ENCODE measurements at regions not wholly inside any gene's neighbourhood (a gene's known extent, or its start where the extent isn't known, plus 50 kb on each side); places are given as distances from the start of the nearest gene placed in this dataset.

- Histone ChIP-seq H3K27me3 (ENCODE audit: control insufficient read depth, insufficient read depth, low read length) (no peaks in the 10 kb centered on the region), H3K27ac (ENCODE audit: low read depth, low read length) (no peak overlapping the region), H3K4me3 (ENCODE audit: low read depth, low read length) (no peak overlapping the region), H3K9me3 (ENCODE audit: control insufficient read depth, insufficient read depth, low read length) (peaks cover 11% of the 10 kb centered on the region; the same call in 1 of the 2 replicates)
- TF ChIP-seq CTCF (IDR thresholded peaks at IDR 0.05; ENCODE audit: low read depth, low read length): no peak
- POLR2A ChIA-PET: no interaction called here
- DNase-seq (ENCODE audit: low read depth, low spot score): no peak
- CTCF ChIA-PET: no interaction called here
Measured at GRCh38 chr10:117778241-117778640, 235.7 kb downstream of the EMX2 start.

- Histone ChIP-seq H3K27me3 (ENCODE audit: control insufficient read depth, insufficient read depth, low read length) (no peaks in the 10 kb centered on the region), H3K4me3 (ENCODE audit: low read depth, low read length) (no peak overlapping the region), H3K27ac (ENCODE audit: low read depth, low read length) (no peak overlapping the region), H3K9me3 (ENCODE audit: control insufficient read depth, insufficient read depth, low read length) (peaks cover 20% of the 10 kb centered on the region)
- POLR2A ChIA-PET: no interaction called here
- CTCF ChIA-PET: no interaction called here
- DNase-seq (ENCODE audit: low read depth, low spot score): no peak
- TF ChIP-seq CTCF (IDR thresholded peaks at IDR 0.05; ENCODE audit: low read depth, low read length): no peak
Measured at GRCh38 chr10:117780411-117780810, 237.9 kb downstream of the EMX2 start.

- Histone ChIP-seq H3K27ac (ENCODE audit: low read depth, low read length) (no peak overlapping the region), H3K9me3 (ENCODE audit: control insufficient read depth, insufficient read depth, low read length) (peaks cover 20% of the 10 kb centered on the region), H3K4me3 (ENCODE audit: low read depth, low read length) (no peak overlapping the region), H3K27me3 (ENCODE audit: control insufficient read depth, insufficient read depth, low read length) (no peaks in the 10 kb centered on the region)
- DNase-seq (ENCODE audit: low read depth, low spot score): no peak
- POLR2A ChIA-PET: no interaction called here
- CTCF ChIA-PET: no interaction called here
- no peak for TF ChIP-seq CTCF (IDR thresholded peaks at IDR 0.05; ENCODE audit: low read depth, low read length)
Measured at GRCh38 chr10:117781216-117781831, 238.8 kb downstream of the EMX2 start.

GRCh38 chr10:117782276-117782675 lies 239.7 kb downstream of the EMX2 start:
- Histone ChIP-seq H3K27me3 (ENCODE audit: control insufficient read depth, insufficient read depth, low read length) (no peaks in the 10 kb centered on the region), H3K9me3 (ENCODE audit: control insufficient read depth, insufficient read depth, low read length) (peaks cover 20% of the 10 kb centered on the region), H3K4me3 (ENCODE audit: low read depth, low read length) (no peak overlapping the region), H3K27ac (ENCODE audit: low read depth, low read length) (no peak overlapping the region)
- DNase-seq (ENCODE audit: low read depth, low spot score): no peak
- TF ChIP-seq CTCF (IDR thresholded peaks at IDR 0.05; ENCODE audit: low read depth, low read length): no peak
- POLR2A ChIA-PET: no interaction called here
- CTCF ChIA-PET: no interaction called here

GRCh38 chr10:117783698-117784395 lies 241.3 kb downstream of the EMX2 start:
- CTCF ChIA-PET: no interaction called here
- DNase-seq (ENCODE audit: low read depth, low spot score): no peak
- H3K27ac ChIP-seq (ENCODE audit: low read depth, low read length): no peak overlapping the region
- no peak overlapping the region for H3K4me3 ChIP-seq (ENCODE audit: low read depth, low read length)
- TF ChIP-seq CTCF (IDR thresholded peaks at IDR 0.05; ENCODE audit: low read depth, low read length): no peak
- H3K27me3 ChIP-seq (ENCODE audit: control insufficient read depth, insufficient read depth, low read length): no peaks in the 10 kb centered on the region
- POLR2A ChIA-PET: no interaction called here
- peaks cover 22% of the 10 kb centered on the region for H3K9me3 ChIP-seq (ENCODE audit: control insufficient read depth, insufficient read depth, low read length)

All from AG04450 (cell line).